ENCODE measurements at regions not wholly inside any gene's neighbourhood (a gene's known extent, or its start where the extent isn't known, plus 50 kb on each side); places are given as distances from the start of the nearest gene placed in this dataset.

DNA sequence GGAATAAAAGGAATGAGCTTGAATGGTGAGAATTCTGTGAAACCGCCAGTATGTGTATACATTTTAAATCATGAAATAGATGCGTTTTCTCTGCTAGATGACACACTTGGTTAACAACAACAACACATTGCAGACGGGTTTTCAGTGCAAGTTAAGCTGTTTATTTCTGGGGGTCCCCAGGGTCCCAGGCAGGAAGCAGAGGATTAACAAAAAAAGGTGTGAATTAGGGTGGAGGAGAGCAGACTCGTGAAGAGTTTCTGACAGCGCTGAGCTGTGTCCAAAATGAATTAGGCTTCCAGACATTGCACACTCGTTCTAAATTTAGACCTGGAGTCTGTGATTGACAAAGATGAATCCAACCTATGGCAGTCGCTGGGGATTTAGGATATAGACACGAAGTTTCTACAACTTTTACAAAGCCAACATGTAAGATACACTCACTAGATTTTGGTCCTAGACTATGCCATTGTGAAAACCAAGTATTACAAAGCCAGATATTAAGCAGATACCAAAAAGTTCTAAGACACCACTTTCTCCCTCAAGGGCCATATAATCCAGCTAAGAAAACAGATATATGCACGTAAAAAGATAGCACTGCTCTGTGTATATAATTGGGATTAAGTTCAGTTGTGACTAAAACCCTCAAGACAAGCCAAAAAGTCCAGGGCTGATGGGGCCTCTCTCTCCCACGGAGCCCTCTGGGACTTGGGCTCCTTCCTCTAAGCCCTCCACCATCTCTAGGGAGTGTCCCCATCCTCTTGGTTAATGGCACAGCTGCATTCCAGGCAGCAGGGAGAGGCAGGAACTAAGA, 120.2 kb downstream of the ACAA2 start:
- TF ChIP-seq, protein P1, sequence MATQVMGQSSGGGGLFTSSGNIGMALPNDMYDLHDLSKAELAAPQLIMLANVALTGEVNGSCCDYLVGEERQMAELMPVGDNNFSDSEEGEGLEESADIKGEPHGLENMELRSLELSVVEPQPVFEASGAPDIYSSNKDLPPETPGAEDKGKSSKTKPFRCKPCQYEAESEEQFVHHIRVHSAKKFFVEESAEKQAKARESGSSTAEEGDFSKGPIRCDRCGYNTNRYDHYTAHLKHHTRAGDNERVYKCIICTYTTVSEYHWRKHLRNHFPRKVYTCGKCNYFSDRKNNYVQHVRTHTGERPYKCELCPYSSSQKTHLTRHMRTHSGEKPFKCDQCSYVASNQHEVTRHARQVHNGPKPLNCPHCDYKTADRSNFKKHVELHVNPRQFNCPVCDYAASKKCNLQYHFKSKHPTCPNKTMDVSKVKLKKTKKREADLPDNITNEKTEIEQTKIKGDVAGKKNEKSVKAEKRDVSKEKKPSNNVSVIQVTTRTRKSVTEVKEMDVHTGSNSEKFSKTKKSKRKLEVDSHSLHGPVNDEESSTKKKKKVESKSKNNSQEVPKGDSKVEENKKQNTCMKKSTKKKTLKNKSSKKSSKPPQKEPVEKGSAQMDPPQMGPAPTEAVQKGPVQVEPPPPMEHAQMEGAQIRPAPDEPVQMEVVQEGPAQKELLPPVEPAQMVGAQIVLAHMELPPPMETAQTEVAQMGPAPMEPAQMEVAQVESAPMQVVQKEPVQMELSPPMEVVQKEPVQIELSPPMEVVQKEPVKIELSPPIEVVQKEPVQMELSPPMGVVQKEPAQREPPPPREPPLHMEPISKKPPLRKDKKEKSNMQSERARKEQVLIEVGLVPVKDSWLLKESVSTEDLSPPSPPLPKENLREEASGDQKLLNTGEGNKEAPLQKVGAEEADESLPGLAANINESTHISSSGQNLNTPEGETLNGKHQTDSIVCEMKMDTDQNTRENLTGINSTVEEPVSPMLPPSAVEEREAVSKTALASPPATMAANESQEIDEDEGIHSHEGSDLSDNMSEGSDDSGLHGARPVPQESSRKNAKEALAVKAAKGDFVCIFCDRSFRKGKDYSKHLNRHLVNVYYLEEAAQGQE (IDR thresholded peaks at IDR 0.05; ENCODE audit: unreplicated experiment), result no peak
- TF ChIP-seq, protein P2, sequence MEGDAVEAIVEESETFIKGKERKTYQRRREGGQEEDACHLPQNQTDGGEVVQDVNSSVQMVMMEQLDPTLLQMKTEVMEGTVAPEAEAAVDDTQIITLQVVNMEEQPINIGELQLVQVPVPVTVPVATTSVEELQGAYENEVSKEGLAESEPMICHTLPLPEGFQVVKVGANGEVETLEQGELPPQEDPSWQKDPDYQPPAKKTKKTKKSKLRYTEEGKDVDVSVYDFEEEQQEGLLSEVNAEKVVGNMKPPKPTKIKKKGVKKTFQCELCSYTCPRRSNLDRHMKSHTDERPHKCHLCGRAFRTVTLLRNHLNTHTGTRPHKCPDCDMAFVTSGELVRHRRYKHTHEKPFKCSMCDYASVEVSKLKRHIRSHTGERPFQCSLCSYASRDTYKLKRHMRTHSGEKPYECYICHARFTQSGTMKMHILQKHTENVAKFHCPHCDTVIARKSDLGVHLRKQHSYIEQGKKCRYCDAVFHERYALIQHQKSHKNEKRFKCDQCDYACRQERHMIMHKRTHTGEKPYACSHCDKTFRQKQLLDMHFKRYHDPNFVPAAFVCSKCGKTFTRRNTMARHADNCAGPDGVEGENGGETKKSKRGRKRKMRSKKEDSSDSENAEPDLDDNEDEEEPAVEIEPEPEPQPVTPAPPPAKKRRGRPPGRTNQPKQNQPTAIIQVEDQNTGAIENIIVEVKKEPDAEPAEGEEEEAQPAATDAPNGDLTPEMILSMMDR (conservative IDR thresholded peaks at IDR 0.05; ENCODE audit: low read depth in 2 of 2), result no peak
- TF ChIP-seq EZH2 (IDR thresholded peaks at IDR 0.05; ENCODE audit: low read depth, unreplicated experiment) (no peak), POLR2AphosphoS5 (IDR thresholded peaks at IDR 0.05; ENCODE audit: low read depth) (no peak), STAT1 (IDR thresholded peaks at IDR 0.05; ENCODE audit: unreplicated experiment) (no peak)

Data from GM23338 (cell line).